ENCODE measurements at regions not wholly inside any gene's neighbourhood (a gene's known extent, or its start where the extent isn't known, plus 50 kb on each side); places are given as distances from the start of the nearest gene placed in this dataset.

- Histone ChIP-seq H3K9ac (ENCODE audit: insufficient read depth in 1 of 2, low read depth in 2 of 2, low read length in 2 of 2) (no peak overlapping the region), H3K9me3 (replicated peaks; ENCODE audit: control insufficient read depth, insufficient read depth, low read depth, low read length) (no peaks in the 10 kb centered on the region), H4K20me1 (replicated peaks; ENCODE audit: control insufficient read depth, insufficient read depth, low read length) (peaks cover 6% of the 10 kb centered on the region), H3K4me3 (no peak overlapping the region), H3K4me1 (replicated peaks in 1 of 2; ENCODE audit: control insufficient read depth in 2 of 2, insufficient read depth in 2 of 2, low read length in 2 of 2) (peaks cover 0 to 3% of the 10 kb centered on the region in 2 experiments; a peak in 1 of 5 replicates), H3K27ac (ENCODE audit: extremely low read depth, low read depth, low read length) (no peak overlapping the region), H2AFZ (ENCODE audit: low read depth, low read length) (no peak overlapping the region), H3K36me3 (ENCODE audit: control insufficient read depth, insufficient read depth, low read length) (no peaks in the 10 kb centered on the region), H3K4me2 (ENCODE audit: insufficient read depth, low read length) (no peak overlapping the region), H3K79me2 (ENCODE audit: control insufficient read depth, insufficient read depth, low read length) (no peaks in the 10 kb centered on the region), H3K27me3 (ENCODE audit: control insufficient read depth in 2 of 2, insufficient read depth in 2 of 2, low read length in 2 of 2) (peaks cover 6 to 50% of the 10 kb centered on the region in 2 experiments; a peak in 3 of 5 replicates), H3K9me1 (ENCODE audit: control insufficient read depth, insufficient read depth, low read length) (no peaks in the 10 kb centered on the region)
- no peak for ATAC-seq
- no peak for DNase-seq (ENCODE audit: extremely low read depth in 1 of 4, low spot score in 3 of 4)
- ChIA-PET CTCF (ENCODE audit: low intra/inter-chr PET ratio) (no interaction called here), POLR2A (no interaction called here)
- no TSS peak for BruUV-seq (replicated peaks)
- no peak for FAIRE-seq
- in situ Hi-C loops (cut with MboI) (no loop called here), intact Hi-C loops (cut with micrococcal nuclease) (no loop called here)
- TF ChIP-seq CSDE1 (IDR thresholded peaks at IDR 0.05), result no peak
- no peak for TF ChIP-seq ZNF408 (CRISPR knock-in tag; IDR thresholded peaks at IDR 0.05; ENCODE audit: low read depth)
- no peak for TF ChIP-seq HDAC3 (IDR thresholded peaks at IDR 0.05; ENCODE audit: borderline replicate concordance, partially characterized antibody)
- no peak for TF ChIP-seq EGR1 (conservative IDR thresholded peaks at IDR 0.05)
- TF ChIP-seq ZZZ3 (IDR thresholded peaks at IDR 0.05), result no peak
- under 1% methylated on average over 11 of the region's 11 CpGs for WGBS (ENCODE audit: insufficient coverage, low coverage, missing lambda C conversion rate)
These were observed 183.9 kb upstream of the PPP1R26 start for GRCh38 chr9:135295551-135296300.

All from K562 (cell line).